ENCODE measurements at regions not wholly inside any gene's neighbourhood (a gene's known extent, or its start where the extent isn't known, plus 50 kb on each side); places are given as distances from the start of the nearest gene placed in this dataset.

DNA sequence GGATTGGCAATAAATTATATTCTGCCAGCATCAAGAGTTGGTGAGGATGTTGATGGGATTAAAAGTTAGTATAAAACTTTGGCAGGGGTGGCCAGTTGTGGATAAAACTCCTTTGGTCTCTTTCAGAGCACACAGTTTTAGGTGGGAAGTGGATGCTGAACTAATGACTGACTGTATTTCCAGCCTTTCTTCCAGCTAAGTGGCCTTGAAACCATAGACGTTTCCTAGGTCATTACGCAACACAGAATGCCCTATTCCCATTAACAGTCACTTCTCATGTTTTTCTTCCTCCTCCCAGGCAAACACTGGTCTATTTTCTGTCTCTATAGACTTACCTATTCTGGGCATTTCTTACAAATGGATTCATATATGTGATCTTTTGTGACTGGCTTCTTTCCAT lies 467.4 kb downstream of the NEBL start:
- Histone ChIP-seq H3K27me3 (ENCODE audit: control insufficient read depth in 3 of 3, insufficient read depth in 3 of 3, low read length in 2 of 3) (no peaks in the 10 kb centered on the region), H3K4me1 (ENCODE audit: control insufficient read depth in 5 of 5, insufficient read depth in 5 of 5, low read length in 5 of 5) (peaks cover 0 to 3% (median 0%) of the 10 kb centered on the region in 5 donors), H3K27ac (ENCODE audit: low read depth in 1 of 2, low read length in 1 of 2) (no peak overlapping the region), H3K4me3 (no peak overlapping the region), H3K9me3 (ENCODE audit: control insufficient read depth in 4 of 4, insufficient read depth in 3 of 4, low read length in 3 of 4) (peaks cover 0 to 6% (median 3%) of the 10 kb centered on the region in 4 donors), H3K9ac (ENCODE audit: insufficient read depth in 1 of 2, low read length in 2 of 2) (no peak overlapping the region), H3K36me3 (ENCODE audit: control insufficient read depth in 4 of 4, insufficient read depth in 4 of 4, low read length in 4 of 4) (no peaks in the 10 kb centered on the region)
- TF ChIP-seq CTCF (IDR thresholded peaks at IDR 0.05; ENCODE audit: control extremely low read depth, extremely low read depth) = no peak
- ATAC-seq (ENCODE audit: insufficient read depth, low FRiP score) (no peak), DNase-seq (no peak)
- WGBS, 2 donors = 56 to 68% methylated on average over 2 of the region's 2 CpGs

DNA sequence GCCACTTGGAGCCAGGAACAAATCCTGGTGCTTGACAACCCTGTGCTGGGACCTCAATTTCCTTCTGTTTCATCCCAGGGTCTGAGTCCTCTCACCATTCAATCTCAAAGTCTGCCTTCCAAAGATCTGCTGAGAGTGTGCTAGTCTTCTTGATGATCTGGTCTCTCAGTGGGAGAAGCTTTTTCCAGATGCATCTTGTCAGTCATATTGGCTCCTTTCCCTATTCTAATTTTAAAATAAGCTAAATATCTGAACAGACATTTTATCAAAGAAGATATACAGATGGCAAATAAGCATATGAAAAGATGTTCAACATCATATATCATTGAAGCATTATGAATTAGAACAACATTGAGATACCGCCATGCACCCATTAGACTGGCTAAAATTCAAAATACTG lies 469.3 kb downstream of the NEBL start:
- DNase-seq (peak in 2 of 3 donors; percentile 57 to 79), ATAC-seq (ENCODE audit: insufficient read depth, low FRiP score) (no peak)
- Histone ChIP-seq H3K9ac (ENCODE audit: insufficient read depth in 1 of 2, low read length in 2 of 2) (no peak overlapping the region), H3K36me3 (ENCODE audit: control insufficient read depth in 4 of 4, insufficient read depth in 4 of 4, low read length in 4 of 4) (no peaks in the 10 kb centered on the region), H3K27me3 (ENCODE audit: control insufficient read depth in 3 of 3, insufficient read depth in 3 of 3, low read length in 2 of 3) (no peaks in the 10 kb centered on the region), H3K4me1 (ENCODE audit: control insufficient read depth in 5 of 5, insufficient read depth in 5 of 5, low read length in 5 of 5) (peaks cover 0 to 3% (median 0%) of the 10 kb centered on the region in 5 donors), H3K9me3 (ENCODE audit: control insufficient read depth in 4 of 4, insufficient read depth in 3 of 4, low read length in 3 of 4) (peaks cover 0 to 9% (median 3%) of the 10 kb centered on the region in 4 donors), H3K4me3 (no peak overlapping the region), H3K27ac (ENCODE audit: low read depth in 1 of 2, low read length in 1 of 2) (no peak overlapping the region)
- WGBS, 2 donors = 82 to 91% methylated on average over 1 of the region's 1 CpG
- TF ChIP-seq CTCF (IDR thresholded peaks at IDR 0.05; ENCODE audit: control extremely low read depth, extremely low read depth) = no peak

GRCh38 chr10:20418286-20418685 lies 478.8 kb downstream of the NEBL start:
- Histone ChIP-seq H3K9me3 (ENCODE audit: control insufficient read depth in 4 of 4, insufficient read depth in 3 of 4, low read length in 3 of 4) (no peaks in the 10 kb centered on the region), H3K27me3 (ENCODE audit: control insufficient read depth in 3 of 3, insufficient read depth in 3 of 3, low read length in 2 of 3) (no peaks in the 10 kb centered on the region), H3K27ac (ENCODE audit: low read depth in 1 of 2, low read length in 1 of 2) (no peak overlapping the region), H3K36me3 (ENCODE audit: control insufficient read depth in 4 of 4, insufficient read depth in 4 of 4, low read length in 4 of 4) (no peaks in the 10 kb centered on the region), H3K4me3 (no peak overlapping the region), H3K9ac (ENCODE audit: insufficient read depth in 1 of 2, low read length in 2 of 2) (no peak overlapping the region), H3K4me1 (ENCODE audit: control insufficient read depth in 5 of 5, insufficient read depth in 5 of 5, low read length in 5 of 5) (no peaks in the 10 kb centered on the region)
- no peak for TF ChIP-seq CTCF (IDR thresholded peaks at IDR 0.05; ENCODE audit: control extremely low read depth, extremely low read depth)
- DNase-seq (no peak), ATAC-seq (ENCODE audit: insufficient read depth, low FRiP score) (no peak)
- 17 to 20% methylated on average over 3 of the region's 3 CpGs for WGBS, 2 donors

DNA sequence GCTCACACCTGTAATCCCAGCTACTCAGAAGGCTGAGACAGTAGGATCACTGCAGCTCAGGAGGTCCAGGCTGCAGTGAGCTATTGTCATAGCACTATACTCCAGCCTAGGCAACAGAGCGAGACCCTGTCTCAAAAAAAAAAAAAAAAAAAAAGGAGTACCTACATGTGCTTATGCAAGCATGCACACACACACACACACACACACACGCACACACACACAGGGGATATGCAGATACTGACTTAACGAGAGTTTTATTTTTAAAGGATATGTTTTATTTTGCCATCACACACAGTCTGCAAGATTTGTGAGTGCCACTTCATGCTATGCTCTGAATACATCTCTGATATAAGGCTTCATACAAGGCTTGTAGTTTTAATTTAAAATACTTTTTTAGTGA lies 479.3 kb downstream of the NEBL start:
- DNase-seq (no peak), ATAC-seq (ENCODE audit: insufficient read depth, low FRiP score) (no peak)
- no peaks in the 10 kb centered on the region for H3K27me3 ChIP-seq (ENCODE audit: control insufficient read depth in 3 of 3, insufficient read depth in 3 of 3, low read length in 2 of 3)
- no peak overlapping the region for H3K9ac ChIP-seq (ENCODE audit: insufficient read depth in 1 of 2, low read length in 2 of 2)
- H3K27ac ChIP-seq (ENCODE audit: low read depth in 1 of 2, low read length in 1 of 2) = no peak overlapping the region
- H3K4me3 ChIP-seq = no peak overlapping the region
- H3K36me3 ChIP-seq (ENCODE audit: control insufficient read depth in 4 of 4, insufficient read depth in 4 of 4, low read length in 4 of 4) = no peaks in the 10 kb centered on the region
- no peaks in the 10 kb centered on the region for H3K9me3 ChIP-seq (ENCODE audit: control insufficient read depth in 4 of 4, insufficient read depth in 3 of 4, low read length in 3 of 4)
- TF ChIP-seq CTCF (IDR thresholded peaks at IDR 0.05; ENCODE audit: control extremely low read depth, extremely low read depth) = no peak
- H3K4me1 ChIP-seq (ENCODE audit: control insufficient read depth in 5 of 5, insufficient read depth in 5 of 5, low read length in 5 of 5) = no peaks in the 10 kb centered on the region
- 74 to 77% methylated on average over 3 of the region's 3 CpGs for WGBS, 2 donors
